ENCODE measurements at regions not wholly inside any gene's neighbourhood (a gene's known extent, or its start where the extent isn't known, plus 50 kb on each side); places are given as distances from the start of the nearest gene placed in this dataset.

DNA sequence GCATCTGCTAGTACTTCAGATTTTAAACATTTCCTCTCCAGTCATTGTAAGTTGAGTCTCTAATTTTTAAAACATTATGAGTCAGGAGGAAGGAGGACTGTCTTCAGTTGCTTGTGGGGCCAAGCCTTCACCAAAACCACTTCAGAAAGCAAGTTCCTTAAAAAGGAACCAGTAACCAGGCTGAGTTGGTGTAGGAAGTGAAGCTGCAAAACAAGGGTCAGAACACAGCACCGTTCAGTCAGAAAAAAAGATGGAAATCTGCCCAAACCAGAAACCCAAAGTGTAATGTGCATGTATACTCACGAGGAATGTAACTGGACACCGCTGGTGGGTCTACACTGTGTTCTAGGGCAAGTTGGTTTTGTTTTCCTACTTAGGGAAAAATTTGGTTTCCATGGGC, 402.1 kb downstream of the SETD4 start:
- H3K36me3 ChIP-seq: no peaks in the 10 kb centered on the region
- no peak overlapping the region for H3K27ac ChIP-seq
- peaks cover 0 to 8% of the 10 kb centered on the region in 2 donors for H3K4me1 ChIP-seq
- no peaks in the 10 kb centered on the region for H3K27me3 ChIP-seq
- no peak overlapping the region for H3K4me3 ChIP-seq (replicated peaks in 1 of 3)
- TF ChIP-seq, protein P1, sequence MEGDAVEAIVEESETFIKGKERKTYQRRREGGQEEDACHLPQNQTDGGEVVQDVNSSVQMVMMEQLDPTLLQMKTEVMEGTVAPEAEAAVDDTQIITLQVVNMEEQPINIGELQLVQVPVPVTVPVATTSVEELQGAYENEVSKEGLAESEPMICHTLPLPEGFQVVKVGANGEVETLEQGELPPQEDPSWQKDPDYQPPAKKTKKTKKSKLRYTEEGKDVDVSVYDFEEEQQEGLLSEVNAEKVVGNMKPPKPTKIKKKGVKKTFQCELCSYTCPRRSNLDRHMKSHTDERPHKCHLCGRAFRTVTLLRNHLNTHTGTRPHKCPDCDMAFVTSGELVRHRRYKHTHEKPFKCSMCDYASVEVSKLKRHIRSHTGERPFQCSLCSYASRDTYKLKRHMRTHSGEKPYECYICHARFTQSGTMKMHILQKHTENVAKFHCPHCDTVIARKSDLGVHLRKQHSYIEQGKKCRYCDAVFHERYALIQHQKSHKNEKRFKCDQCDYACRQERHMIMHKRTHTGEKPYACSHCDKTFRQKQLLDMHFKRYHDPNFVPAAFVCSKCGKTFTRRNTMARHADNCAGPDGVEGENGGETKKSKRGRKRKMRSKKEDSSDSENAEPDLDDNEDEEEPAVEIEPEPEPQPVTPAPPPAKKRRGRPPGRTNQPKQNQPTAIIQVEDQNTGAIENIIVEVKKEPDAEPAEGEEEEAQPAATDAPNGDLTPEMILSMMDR (IDR thresholded peaks at IDR 0.05): no peak
- no peak for TF ChIP-seq POLR2A (IDR thresholded peaks at IDR 0.05)
- intact Hi-C loops (cut with DNase I): no loop called here
- 25 to 30% methylated on average over 3 of the region's 3 CpGs for WGBS, 2 donors
- no peaks in the 10 kb centered on the region for H3K9me3 ChIP-seq
- DNase-seq: peak; percentile 3 to 8

GRCh38 chr21:35652872-35653271, 407.5 kb downstream of the SETD4 start:
- Histone ChIP-seq H3K4me1 (peaks cover 0 to 2% of the 10 kb centered on the region in 2 donors), H3K9me3 (no peaks in the 10 kb centered on the region), H3K27me3 (no peaks in the 10 kb centered on the region), H3K4me3 (replicated peaks in 1 of 3) (no peak overlapping the region), H3K27ac (no peak overlapping the region), H3K36me3 (no peaks in the 10 kb centered on the region)
- intact Hi-C loops (cut with DNase I): no loop called here
- DNase-seq: no peak
- no peak for TF ChIP-seq POLR2A (IDR thresholded peaks at IDR 0.05)
- TF ChIP-seq, protein P1 (IDR thresholded peaks at IDR 0.05): no peak
- 81 to 82% methylated on average over 2 of the region's 2 CpGs for WGBS, 2 donors

DNA sequence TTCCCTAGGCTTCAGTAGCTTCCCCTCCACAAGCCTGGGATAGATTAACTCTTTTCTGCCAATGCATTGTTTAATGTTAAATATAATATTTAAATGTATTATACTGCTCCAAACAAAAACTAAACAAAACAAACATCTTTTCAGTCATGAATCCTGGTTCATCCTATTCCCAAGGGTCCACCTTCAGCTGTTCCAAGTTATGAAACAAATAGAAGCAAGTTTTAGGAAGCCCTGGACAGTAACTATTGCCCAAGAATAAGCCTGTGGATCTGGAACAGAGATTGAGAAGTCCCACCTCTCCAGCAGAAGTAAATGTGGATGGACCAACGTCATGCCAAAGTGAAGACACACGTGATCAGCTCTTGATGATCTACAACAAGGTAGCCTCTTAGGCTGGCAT, 408.1 kb downstream of the SETD4 start:
- H3K36me3 ChIP-seq: no peaks in the 10 kb centered on the region
- intact Hi-C loops (cut with DNase I): no loop called here
- H3K9me3 ChIP-seq: no peaks in the 10 kb centered on the region
- WGBS, 2 donors: 85 to 89% methylated on average over 2 of the region's 2 CpGs
- no peak overlapping the region for H3K27ac ChIP-seq
- DNase-seq: no peak
- H3K27me3 ChIP-seq: no peaks in the 10 kb centered on the region
- TF ChIP-seq POLR2A (IDR thresholded peaks at IDR 0.05): no peak
- TF ChIP-seq, protein P1 (IDR thresholded peaks at IDR 0.05): no peak
- H3K4me3 ChIP-seq (replicated peaks in 1 of 3): no peak overlapping the region
- H3K4me1 ChIP-seq: no peaks in the 10 kb centered on the region

- no peak for DNase-seq
- Histone ChIP-seq H3K9me3 (no peaks in the 10 kb centered on the region), H3K27me3 (no peaks in the 10 kb centered on the region), H3K4me1 (no peaks in the 10 kb centered on the region), H3K27ac (no peak overlapping the region), H3K36me3 (no peaks in the 10 kb centered on the region), H3K4me3 (replicated peaks in 1 of 3) (no peak overlapping the region)
- 50 to 54% methylated on average over 4 of the region's 4 CpGs for WGBS, 2 donors
- intact Hi-C loops (cut with DNase I): no loop called here
- no peak for TF ChIP-seq POLR2A (IDR thresholded peaks at IDR 0.05)
- TF ChIP-seq, protein P1 (IDR thresholded peaks at IDR 0.05): no peak
These were observed 409.1 kb downstream of the SETD4 start for GRCh38 chr21:35651196-35651595.

- no peak for TF ChIP-seq POLR2A (IDR thresholded peaks at IDR 0.05)
- TF ChIP-seq, protein P1 (IDR thresholded peaks at IDR 0.05): no peak
- H3K4me1 ChIP-seq: no peaks in the 10 kb centered on the region
- intact Hi-C loops (cut with DNase I): no loop called here
- no peaks in the 10 kb centered on the region for H3K9me3 ChIP-seq
- no peaks in the 10 kb centered on the region for H3K27me3 ChIP-seq
- no peak for DNase-seq
- H3K36me3 ChIP-seq: no peaks in the 10 kb centered on the region
- no peak overlapping the region for H3K27ac ChIP-seq
- H3K4me3 ChIP-seq (replicated peaks in 1 of 3): no peak overlapping the region
- WGBS, 2 donors: 46 to 56% methylated on average over 4 of the region's 4 CpGs
These were observed 411.1 kb downstream of the SETD4 start for GRCh38 chr21:35649186-35649585.

All from thyroid gland (tissue), 4 donors.